H1 (cell line): ENCODE measurements at regions not wholly inside any gene's neighbourhood (a gene's known extent, or its start where the extent isn't known, plus 50 kb on each side); places are given as distances from the start of the nearest gene placed in this dataset.

Experiments
- BACH1 ChIP-seq: IDR thresholded peaks from 2 replicates; pipeline ENCODE4 v1.6.1; 2012; ENCODE audit warnings: low read length, improper control_type of control experiment
- CTCF ChIP-seq, 3 experiments: IDR thresholded peaks; 1 replicate in 2 of 3; 2 replicates in 1 of 3; pipeline versions ENCODE4 v1.5.1 to v1.6.1; 2011; ENCODE audit warnings: low read length in 3 of 3, mild to moderate bottlenecking in 3 of 3, inconsistent platforms in 2 of 3, low read depth in 1 of 3, moderate library complexity in 1 of 3; ENCODE audit not compliant: insufficient read depth in 1 of 3; ENCODE audit errors: control extremely low read depth in 1 of 3
- EP300 ChIP-seq, 2 experiments: IDR thresholded peaks; 1 replicate in 1 of 2; 2 replicates in 1 of 2; pipeline ENCODE4 v1.6.1; 2011 to 2012; ENCODE audit warnings: low read depth in 2 of 2, low read length in 2 of 2, mild to moderate bottlenecking in 2 of 2, borderline replicate concordance in 1 of 2, inconsistent platforms in 1 of 2, moderate library complexity in 1 of 2

- TF ChIP-seq CTCF (IDR thresholded peaks at IDR 0.05; ENCODE audit: control extremely low read depth in 1 of 3, insufficient read depth in 1 of 3, low read depth in 1 of 3, low read length in 3 of 3) = no peak
- no peak for TF ChIP-seq BACH1
- TF ChIP-seq EP300 (IDR thresholded peaks at IDR 0.05; ENCODE audit: borderline replicate concordance in 1 of 2, low read depth in 2 of 2, low read length in 2 of 2) = no peak
Measured at GRCh38 chr2:181376999-181377398, 80.2 kb upstream of the ITGA4 start.
